Right lobe of liver (tissue), 6 donors: ENCODE measurements at regions not wholly inside any gene's neighbourhood (a gene's known extent, or its start where the extent isn't known, plus 50 kb on each side); places are given as distances from the start of the nearest gene placed in this dataset.

ENCODE experiments used
- ATAC-seq, 4 donors: fragments of 200-7000 bp; cut with Tn5 transposase; one replicate each; pipeline ENCODE4 v1.9.1; 2020; ENCODE audit warnings: mild to moderate bottlenecking in 4 of 4, moderate library complexity in 4 of 4
- DNase-seq, 3 donors: peaks; one replicate each; pipeline ENCODE4 v3.0.0-alpha.2; 2020
- H3K27ac ChIP-seq, 3 donors: fragments of 200-600 bp; one replicate each; pipeline ENCODE4 v1.8.0; 2022
- H3K27me3 ChIP-seq, 2 donors: fragments of 200-600 bp; one replicate each; pipeline ENCODE4 v1.8.0; 2022
- H3K36me3 ChIP-seq, 4 donors: fragments of 200-600 bp; sonication (generic) in 1 of 4; one replicate each; pipeline versions ENCODE4 v1.5.1 to v1.8.0; 2017 to 2022; ENCODE audit warnings: control low read depth in 1 of 4
- H3K4me1 ChIP-seq, 4 donors: fragments of 200-600 bp; sonication (generic) in 1 of 4; one replicate each; pipeline versions ENCODE4 v1.5.1 to v1.8.0; 2017 to 2022; ENCODE audit warnings: control low read depth in 1 of 4
- H3K4me3 ChIP-seq, 3 donors: fragments of 200-600 bp; one replicate each; pipeline ENCODE4 v1.8.0; 2022
- H3K9me3 ChIP-seq, 4 donors: fragments of 200-600 bp; sonication (generic) in 1 of 4; one replicate each; pipeline versions ENCODE4 v1.5.1 to v1.8.0; 2017 to 2022; ENCODE audit warnings: control low read depth in 1 of 4
- POLR2A ChIP-seq: fragments of 450-650 bp; IDR thresholded peaks from one replicate; pipeline ENCODE4 v1.6.1; 2017; ENCODE audit warnings: antibody characterized with exemption, mild to moderate bottlenecking
- WGBS: methylation state at CpG from one replicate; pipeline ENCODE4 v1.1.6; 2018; ENCODE audit warnings: low coverage, low lambda C conversion rate; ENCODE audit not compliant: insufficient coverage; ENCODE audit errors: missing lambda C conversion rate; 5-methylcytosine and 5-hydroxymethylcytosine counted together
- intact Hi-C, 2 donors: fragments of 100-400 bp; cut with DNase I; formaldehyde crosslinking; loops; one replicate each; pipeline versions ENCODE4 v1.11.2 to v1.14.1; 2022
- TF ChIP-seq, protein P1 (sequence below), 4 donors: fragments of 200-600 bp in 3 of 4; fragments of 450-650 bp in 1 of 4; IDR thresholded peaks; one replicate each; pipeline versions ENCODE4 v1.5.1 to v1.8.0; 2016 to 2022; ENCODE audit warnings: antibody characterized with exemption in 4 of 4, mild to moderate bottlenecking in 2 of 4
- donor health status: DM: no; HTN: yes; CAD: no.
- donor health status: DM: no; HTN: no; CAD: no.
- donor health status: DM: no; HTN: no; CAD: no.
- donor health status: DM: no; HTN: yes; CAD: no.
- donor health status: DM: no; HTN: yes; CAD: no.

DNA sequence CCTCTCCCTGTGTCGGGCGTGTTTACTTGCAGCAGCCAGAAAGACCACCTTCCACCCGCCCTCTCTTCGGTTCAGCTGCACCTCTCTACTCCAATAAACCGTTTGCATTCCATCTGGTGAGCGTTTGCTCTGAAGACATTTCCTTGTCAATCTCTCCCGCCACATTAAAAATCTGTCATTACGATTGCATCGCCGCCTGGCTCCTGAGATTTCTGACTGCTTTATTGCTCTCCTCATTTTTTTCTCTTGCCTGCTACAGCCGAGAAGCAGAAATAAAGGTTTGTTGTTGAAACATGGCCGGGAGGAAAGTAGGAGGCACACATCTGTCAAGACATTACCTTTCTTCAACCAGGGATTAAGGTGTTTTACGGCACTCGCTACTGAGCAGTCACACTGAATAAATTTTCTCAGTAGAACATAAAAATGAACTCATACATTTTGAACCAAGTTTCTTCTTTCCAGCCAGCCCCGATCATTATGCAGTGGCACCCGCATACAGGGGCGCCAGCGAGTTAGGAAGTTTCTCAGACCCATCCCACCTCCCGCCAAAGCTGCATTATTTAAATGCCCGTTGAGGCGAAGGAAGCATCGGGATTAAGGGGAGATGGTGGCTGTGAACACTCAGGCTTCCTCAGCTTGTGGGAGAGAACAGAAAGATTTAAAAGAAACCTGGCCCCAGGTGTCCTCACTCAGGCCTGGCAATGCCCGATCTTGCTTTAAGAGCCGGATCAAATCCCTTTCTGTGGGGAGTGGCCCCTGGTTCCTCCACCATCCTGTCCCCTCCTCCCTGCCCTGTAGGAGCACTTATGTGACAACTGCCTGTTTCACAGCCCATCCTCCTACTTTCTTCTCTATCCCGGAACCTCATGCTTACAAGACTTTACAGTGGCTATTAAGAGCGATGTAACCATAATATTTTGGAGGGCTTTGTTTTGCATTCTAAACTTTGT lies 1108.9 kb downstream of the BCL11B start:
- TF ChIP-seq, protein P1, sequence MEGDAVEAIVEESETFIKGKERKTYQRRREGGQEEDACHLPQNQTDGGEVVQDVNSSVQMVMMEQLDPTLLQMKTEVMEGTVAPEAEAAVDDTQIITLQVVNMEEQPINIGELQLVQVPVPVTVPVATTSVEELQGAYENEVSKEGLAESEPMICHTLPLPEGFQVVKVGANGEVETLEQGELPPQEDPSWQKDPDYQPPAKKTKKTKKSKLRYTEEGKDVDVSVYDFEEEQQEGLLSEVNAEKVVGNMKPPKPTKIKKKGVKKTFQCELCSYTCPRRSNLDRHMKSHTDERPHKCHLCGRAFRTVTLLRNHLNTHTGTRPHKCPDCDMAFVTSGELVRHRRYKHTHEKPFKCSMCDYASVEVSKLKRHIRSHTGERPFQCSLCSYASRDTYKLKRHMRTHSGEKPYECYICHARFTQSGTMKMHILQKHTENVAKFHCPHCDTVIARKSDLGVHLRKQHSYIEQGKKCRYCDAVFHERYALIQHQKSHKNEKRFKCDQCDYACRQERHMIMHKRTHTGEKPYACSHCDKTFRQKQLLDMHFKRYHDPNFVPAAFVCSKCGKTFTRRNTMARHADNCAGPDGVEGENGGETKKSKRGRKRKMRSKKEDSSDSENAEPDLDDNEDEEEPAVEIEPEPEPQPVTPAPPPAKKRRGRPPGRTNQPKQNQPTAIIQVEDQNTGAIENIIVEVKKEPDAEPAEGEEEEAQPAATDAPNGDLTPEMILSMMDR (IDR thresholded peaks at IDR 0.05), result no peak
- no peak for TF ChIP-seq POLR2A
- Histone ChIP-seq H3K27me3 (no peaks in the 10 kb centered on the region), H3K4me1 (no peaks in the 10 kb centered on the region), H3K36me3 (no peaks in the 10 kb centered on the region), H3K4me3 (no peak overlapping the region), H3K27ac (no peak overlapping the region), H3K9me3 (no peaks in the 10 kb centered on the region)
- ATAC-seq (no peak), DNase-seq (no peak)
- intact Hi-C loops, result no loop called here
- WGBS, result 50% methylated on average over 24 of the region's 26 CpGs

DNA sequence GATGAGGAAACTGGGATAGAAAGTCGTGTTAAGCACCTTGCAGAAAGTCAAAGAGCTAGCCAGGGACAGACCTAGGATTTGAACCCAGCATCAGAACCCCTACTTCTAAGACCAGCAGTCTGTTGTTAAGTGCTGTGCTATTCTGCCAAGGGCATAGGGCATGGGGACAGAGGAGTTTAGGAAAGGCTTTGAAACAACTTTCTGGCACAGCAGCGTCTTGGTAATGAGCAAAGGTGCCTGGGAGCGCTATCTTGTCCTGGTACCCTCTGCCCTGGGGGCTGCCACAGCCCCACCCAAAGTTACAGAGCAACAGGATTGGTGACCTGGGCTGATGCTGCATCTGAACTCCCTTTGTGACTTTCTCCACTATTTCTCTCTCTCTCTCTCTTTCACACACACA lies 1108.1 kb downstream of the BCL11B start:
- H3K27me3 ChIP-seq, result no peaks in the 10 kb centered on the region
- no peak overlapping the region for H3K27ac ChIP-seq
- ATAC-seq (no peak), DNase-seq (no peak)
- intact Hi-C loops, result no loop called here
- no peaks in the 10 kb centered on the region for H3K9me3 ChIP-seq
- TF ChIP-seq, protein P1 (IDR thresholded peaks at IDR 0.05), result no peak
- TF ChIP-seq POLR2A, result no peak
- WGBS, result 20% methylated on average over 1 of the region's 3 CpGs
- H3K36me3 ChIP-seq, result no peaks in the 10 kb centered on the region
- H3K4me1 ChIP-seq, result no peaks in the 10 kb centered on the region
- H3K4me3 ChIP-seq, result no peak overlapping the region

DNA sequence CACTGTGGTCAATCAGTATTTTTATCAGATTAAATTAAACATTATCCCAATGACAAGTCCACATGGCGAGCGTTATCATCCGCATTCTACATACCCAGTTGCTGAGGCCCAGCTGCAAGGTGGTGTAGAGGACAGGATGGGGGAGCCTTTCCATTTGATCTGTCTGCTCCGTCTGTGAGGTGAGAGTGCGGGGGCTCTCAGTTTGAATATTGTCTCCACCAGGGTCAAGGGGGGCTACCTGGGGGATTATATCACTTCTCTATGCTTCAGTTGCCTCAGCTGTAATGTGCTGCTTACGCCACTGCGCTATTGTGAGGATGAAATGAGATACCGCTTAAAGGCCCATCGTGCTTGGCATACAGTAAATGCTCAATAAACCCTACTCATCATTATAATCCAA lies 1106.0 kb downstream of the BCL11B start:
- H3K4me3 ChIP-seq, result no peak overlapping the region
- no peak for ATAC-seq
- TF ChIP-seq POLR2A, result no peak
- TF ChIP-seq, protein P1 (IDR thresholded peaks at IDR 0.05), result no peak
- intact Hi-C loops, result no loop called here
- no peak overlapping the region for H3K27ac ChIP-seq
- WGBS, result 88% methylated on average over 8 of the region's 9 CpGs
- H3K27me3 ChIP-seq, result no peaks in the 10 kb centered on the region
- DNase-seq, result no peak
- no peaks in the 10 kb centered on the region for H3K9me3 ChIP-seq
- no peaks in the 10 kb centered on the region for H3K4me1 ChIP-seq
- H3K36me3 ChIP-seq, result no peaks in the 10 kb centered on the region

DNA sequence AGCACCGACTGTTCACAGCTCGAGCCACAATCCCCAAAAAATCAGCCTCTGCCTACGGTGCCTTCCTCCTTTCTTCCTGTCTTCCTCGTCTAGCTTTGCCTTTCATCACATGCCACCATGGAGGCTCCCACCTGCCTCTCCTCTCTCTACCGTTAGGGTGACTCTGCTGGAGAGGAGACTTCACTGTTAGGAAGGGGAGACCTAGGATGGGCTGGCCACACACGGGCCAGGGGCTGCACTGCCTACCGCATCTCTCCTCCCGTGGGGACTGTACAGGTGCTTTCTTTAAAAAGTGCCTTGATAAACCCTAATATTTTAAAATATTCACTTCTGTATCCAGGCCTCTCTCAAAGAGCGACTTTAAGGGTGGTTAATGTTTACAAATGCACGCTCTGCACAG lies 1104.7 kb downstream of the BCL11B start:
- Histone ChIP-seq H3K4me1 (no peaks in the 10 kb centered on the region), H3K9me3 (no peaks in the 10 kb centered on the region), H3K36me3 (no peaks in the 10 kb centered on the region), H3K27me3 (no peaks in the 10 kb centered on the region), H3K27ac (no peak overlapping the region), H3K4me3 (no peak overlapping the region)
- DNase-seq (no peak), ATAC-seq (no peak)
- 73% methylated on average over 7 of the region's 10 CpGs for WGBS
- TF ChIP-seq, protein P1 (IDR thresholded peaks at IDR 0.05), result no peak
- no peak for TF ChIP-seq POLR2A
- intact Hi-C loops, result no loop called here
